Fibroblast of skin of left quadriceps (primary cell): ENCODE measurements at regions not wholly inside any gene's neighbourhood (a gene's known extent, or its start where the extent isn't known, plus 50 kb on each side); places are given as distances from the start of the nearest gene placed in this dataset.

Source experiments
- DNase-seq, 2 experiments: peaks; one replicate each; pipeline ENCODE4 v3.0.0-alpha.2; 2013; ENCODE audit warnings: low read depth in 2 of 2

- no peak for DNase-seq
These were observed 839.2 kb downstream of the TBC1D22A start for GRCh38 chr22:47601666-47602065.

GRCh38 chr22:47600791-47601625 is 838.6 kb downstream of the TBC1D22A start:
- DNase-seq = no peak

GRCh38 chr22:47600281-47600680 is 837.8 kb downstream of the TBC1D22A start:
- no peak for DNase-seq

- no peak for DNase-seq
These were observed 837.3 kb downstream of the TBC1D22A start for GRCh38 chr22:47599753-47600152.

- no peak for DNase-seq
These were observed 836.4 kb downstream of the TBC1D22A start for GRCh38 chr22:47598864-47599263.

GRCh38 chr22:47597041-47597440 is 834.6 kb downstream of the TBC1D22A start:
- no peak for DNase-seq

GRCh38 chr22:47596176-47596690 is 833.8 kb downstream of the TBC1D22A start:
- DNase-seq = no peak

- no peak for DNase-seq
These were observed 832.5 kb downstream of the TBC1D22A start for GRCh38 chr22:47594836-47595521.

- no peak for DNase-seq
These were observed 831.5 kb downstream of the TBC1D22A start for GRCh38 chr22:47593911-47594311.

GRCh38 chr22:47593291-47593690 is 830.8 kb downstream of the TBC1D22A start:
- DNase-seq = no peak

GRCh38 chr22:47592791-47593190 is 830.3 kb downstream of the TBC1D22A start:
- DNase-seq = no peak

GRCh38 chr22:47591709-47592108 is 829.3 kb downstream of the TBC1D22A start:
- DNase-seq = no peak

GRCh38 chr22:47591016-47591415 is 828.6 kb downstream of the TBC1D22A start:
- no peak for DNase-seq

GRCh38 chr22:47589271-47590250 is 827.1 kb downstream of the TBC1D22A start:
- no peak for DNase-seq

- no peak for DNase-seq
These were observed 826.1 kb downstream of the TBC1D22A start for GRCh38 chr22:47588578-47588960.

GRCh38 chr22:47587861-47588577 is 825.6 kb downstream of the TBC1D22A start:
- no peak for DNase-seq

GRCh38 chr22:47587361-47587760 is 824.9 kb downstream of the TBC1D22A start:
- DNase-seq = no peak

GRCh38 chr22:47586946-47587345 is 824.5 kb downstream of the TBC1D22A start:
- no peak for DNase-seq

- no peak for DNase-seq
These were observed 823.6 kb downstream of the TBC1D22A start for GRCh38 chr22:47586038-47586437.

- DNase-seq = no peak
These were observed 821.6 kb downstream of the TBC1D22A start for GRCh38 chr22:47583959-47584562.

GRCh38 chr22:47582067-47582466 is 819.6 kb downstream of the TBC1D22A start:
- DNase-seq = no peak
